Astrocyte of the spinal cord (primary cell): ENCODE measurements at regions not wholly inside any gene's neighbourhood (a gene's known extent, or its start where the extent isn't known, plus 50 kb on each side); places are given as distances from the start of the nearest gene placed in this dataset.
"Not testable (repeated sequence)": the region's sequence is repeated elsewhere in the genome, so short reads cannot be mapped to it uniquely, and the experiment has no call there.

Experiments used
- DNase-seq: peaks from one replicate; pipeline ENCODE4 v3.0.0; 2011; ENCODE audit warnings: low read depth, low spot score
- H3K4me3 ChIP-seq: 2 replicates; pipeline ENCODE4 v1.5.1; 2011; ENCODE audit warnings: low read depth, mild to moderate bottlenecking, low read length, moderate library complexity
- in situ Hi-C: cut with HindIII; loops from 2 replicates; pipeline ENCODE4 v1.10.0; 2017; ENCODE audit warnings: low sequenced_read_pairs

- H3K4me3 ChIP-seq, in situ Hi-C loops, DNase-seq: not testable (repeated sequence)
Measured at GRCh38 chr2:87476223-87476872, 271.5 kb upstream of the PLGLB2 start.

GRCh38 chr2:87476936-87477335 lies 271.0 kb upstream of the PLGLB2 start:
- H3K4me3 ChIP-seq, DNase-seq, in situ Hi-C loops: not testable (repeated sequence)

- DNase-seq, H3K4me3 ChIP-seq, in situ Hi-C loops: not testable (repeated sequence)
Measured at GRCh38 chr2:87477669-87478428, 270.0 kb upstream of the PLGLB2 start.

GRCh38 chr2:87478911-87479310 lies 269.0 kb upstream of the PLGLB2 start:
- in situ Hi-C loops, H3K4me3 ChIP-seq, DNase-seq: not testable (repeated sequence)

- H3K4me3 ChIP-seq, in situ Hi-C loops, DNase-seq: not testable (repeated sequence)
Measured at GRCh38 chr2:87483093-87483680, 264.7 kb upstream of the PLGLB2 start.

GRCh38 chr2:87484363-87484762 lies 263.5 kb upstream of the PLGLB2 start:
- DNase-seq, H3K4me3 ChIP-seq, in situ Hi-C loops: not testable (repeated sequence)

- in situ Hi-C loops, DNase-seq, H3K4me3 ChIP-seq: not testable (repeated sequence)
Measured at GRCh38 chr2:87485455-87485854, 262.4 kb upstream of the PLGLB2 start.

GRCh38 chr2:87485884-87486283 lies 262.0 kb upstream of the PLGLB2 start:
- H3K4me3 ChIP-seq, in situ Hi-C loops, DNase-seq: not testable (repeated sequence)

- H3K4me3 ChIP-seq, DNase-seq, in situ Hi-C loops: not testable (repeated sequence)
Measured at GRCh38 chr2:87486413-87486812, 261.5 kb upstream of the PLGLB2 start.

- DNase-seq, H3K4me3 ChIP-seq, in situ Hi-C loops: not testable (repeated sequence)
Measured at GRCh38 chr2:87488021-87488420, 259.9 kb upstream of the PLGLB2 start.

- in situ Hi-C loops, DNase-seq: not testable (repeated sequence)
Measured at GRCh38 chr2:87488991-87489390, 258.9 kb upstream of the PLGLB2 start.

GRCh38 chr2:87494846-87495245 lies 253.0 kb upstream of the PLGLB2 start:
- DNase-seq, in situ Hi-C loops, H3K4me3 ChIP-seq: not testable (repeated sequence)

More at GRCh38 chr2:87488991-87489390, 258.9 kb upstream of the PLGLB2 start:
- not testable (repeated sequence) for H3K4me3 ChIP-seq

- DNase-seq, in situ Hi-C loops: not testable (repeated sequence)
Measured at GRCh38 chr2:87495455-87495854, 252.4 kb upstream of the PLGLB2 start.

More at GRCh38 chr2:87495455-87495854, 252.4 kb upstream of the PLGLB2 start:
- H3K4me3 ChIP-seq: not testable (repeated sequence)
